OCI-LY7 (cell line): ENCODE measurements at regions not wholly inside any gene's neighbourhood (a gene's known extent, or its start where the extent isn't known, plus 50 kb on each side); places are given as distances from the start of the nearest gene placed in this dataset.

Experiments used
- BruUV-seq: library from RNA; stranded (reverse); fragments of 400-500 nt; replicated peaks from 2 replicates; lab custom pipeline; 2021; lab: Mats Ljungman, UMichigan
- CTCF ChIA-PET: fragments of 300-600 bp; sonication (Branson Sonifier 250); formaldehyde crosslinking; loops from one replicate; lab custom pipeline; 2022; ENCODE audit warnings: antibody characterized with exemption; ENCODE audit not compliant: unreplicated experiment; lab: Charles Lee
- POLR2A ChIA-PET: fragments of 300-600 bp; sonication (Branson Sonifier 250); formaldehyde crosslinking; loops from one replicate; lab custom pipeline; 2022; ENCODE audit warnings: antibody characterized with exemption; lab: Charles Lee
- DNase-seq: peaks from one replicate; pipeline ENCODE4 v3.0.0-alpha.2; 2015; ENCODE audit warnings: low spot score
- H2AFZ ChIP-seq: fragments of 200-600 bp; sonication (generic), shearing (Covaris generic); 2 replicates; pipeline ENCODE4 v1.6.1; 2014; ENCODE audit warnings: mild to moderate bottlenecking, antibody characterized with exemption, low read length, moderate library complexity
- H3K27ac ChIP-seq: fragments of 200-600 bp; sonication (generic); 2 replicates; pipeline ENCODE4 v1.5.1; 2014; ENCODE audit warnings: mixed run types, low read depth, mild to moderate bottlenecking, moderate library complexity, low read length, inconsistent platforms; ENCODE audit not compliant: poor library complexity, severe bottlenecking
- H3K36me3 ChIP-seq: fragments of 200-600 bp; sonication (generic); 2 replicates; pipeline ENCODE4 v1.6.1; 2014; ENCODE audit warnings: mild to moderate bottlenecking, antibody characterized with exemption, low read length, moderate library complexity, mixed read lengths; ENCODE audit not compliant: insufficient read depth
- H3K4me1 ChIP-seq: fragments of 200-600 bp; sonication (generic); 2 replicates; pipeline ENCODE4 v1.5.1; 2014; ENCODE audit warnings: mild to moderate bottlenecking, low read length; ENCODE audit not compliant: insufficient read depth, poor library complexity, severe bottlenecking
- H3K4me2 ChIP-seq: fragments of 200-600 bp; sonication (generic); 2 replicates; pipeline ENCODE4 v1.6.1; 2014; ENCODE audit warnings: mild to moderate bottlenecking, low read length
- H3K4me3 ChIP-seq: fragments of 200-600 bp; sonication (generic); 2 replicates; pipeline ENCODE4 v1.5.1; 2014; ENCODE audit warnings: mild to moderate bottlenecking, low read depth, low read length; ENCODE audit not compliant: poor library complexity, severe bottlenecking
- H3K79me2 ChIP-seq: fragments of 200-600 bp; sonication (generic); 2 replicates; pipeline ENCODE4 v1.6.1; 2016; ENCODE audit warnings: low read depth, mild to moderate bottlenecking, low read length, moderate library complexity, mixed read lengths; ENCODE audit not compliant: insufficient read depth
- H3K9me2 ChIP-seq: fragments of 200-600 bp; sonication (generic); 2 replicates; pipeline ENCODE4 v1.6.1; 2016; ENCODE audit warnings: mild to moderate bottlenecking, low read length, mixed read lengths; ENCODE audit not compliant: insufficient read depth
- H3K9me3 ChIP-seq: fragments of 200-600 bp; sonication (generic); 2 replicates; pipeline ENCODE4 v1.6.1; 2014; ENCODE audit warnings: mild to moderate bottlenecking, mixed run types, low read length, mixed read lengths
- H4K20me1 ChIP-seq: fragments of 200-600 bp; sonication (generic); 2 replicates; pipeline ENCODE4 v1.6.1; 2014; ENCODE audit warnings: mild to moderate bottlenecking, antibody characterized with exemption, low read length, moderate library complexity, mixed read lengths; ENCODE audit not compliant: insufficient read depth
- EZH2phosphoT487 ChIP-seq: fragments of 200-600 bp; sonication (generic); IDR thresholded peaks from 2 replicates; pipeline ENCODE4 v1.6.1; 2018; ENCODE audit warnings: low read depth, borderline replicate concordance, mild to moderate bottlenecking, mixed run types, antibody characterized with exemption, low read length, moderate library complexity, mixed read lengths
- intact Hi-C: fragments of 100-400 bp; cut with micrococcal nuclease; formaldehyde crosslinking; loops from one replicate; pipeline ENCODE4 v1.10.0; 2022; ENCODE audit not compliant: unreplicated experiment
- TF ChIP-seq, protein P1 (sequence below): fragments of 200-600 bp; sonication (generic); conservative IDR thresholded peaks from 2 replicates; pipeline ENCODE4 v1.5.1; 2014; ENCODE audit warnings: mild to moderate bottlenecking, antibody characterized with exemption, low read length, moderate library complexity, mixed read lengths

DNA sequence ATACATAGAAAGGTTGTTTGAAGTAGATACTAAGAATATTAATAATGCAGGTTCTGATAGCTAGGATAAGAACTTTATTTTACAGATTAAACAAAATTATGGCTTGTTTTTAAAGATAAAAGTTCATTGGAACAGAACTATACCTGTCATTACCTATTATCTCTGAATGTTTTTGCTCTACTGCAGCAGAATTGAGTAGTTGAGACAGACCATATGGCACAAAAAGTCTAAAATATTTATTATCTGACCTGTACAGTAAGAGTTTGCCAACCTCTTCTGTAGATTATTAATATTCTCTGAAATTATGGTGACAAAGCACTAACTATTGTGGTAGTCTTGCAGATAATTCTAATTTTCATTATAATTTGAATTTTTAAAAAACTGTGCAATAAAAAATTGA lies 829.1 kb upstream of the MGAT4C start:
- H3K9me2 ChIP-seq: no peaks in the 10 kb centered on the region
- no peak for TF ChIP-seq EZH2phosphoT487
- TF ChIP-seq, protein P1, sequence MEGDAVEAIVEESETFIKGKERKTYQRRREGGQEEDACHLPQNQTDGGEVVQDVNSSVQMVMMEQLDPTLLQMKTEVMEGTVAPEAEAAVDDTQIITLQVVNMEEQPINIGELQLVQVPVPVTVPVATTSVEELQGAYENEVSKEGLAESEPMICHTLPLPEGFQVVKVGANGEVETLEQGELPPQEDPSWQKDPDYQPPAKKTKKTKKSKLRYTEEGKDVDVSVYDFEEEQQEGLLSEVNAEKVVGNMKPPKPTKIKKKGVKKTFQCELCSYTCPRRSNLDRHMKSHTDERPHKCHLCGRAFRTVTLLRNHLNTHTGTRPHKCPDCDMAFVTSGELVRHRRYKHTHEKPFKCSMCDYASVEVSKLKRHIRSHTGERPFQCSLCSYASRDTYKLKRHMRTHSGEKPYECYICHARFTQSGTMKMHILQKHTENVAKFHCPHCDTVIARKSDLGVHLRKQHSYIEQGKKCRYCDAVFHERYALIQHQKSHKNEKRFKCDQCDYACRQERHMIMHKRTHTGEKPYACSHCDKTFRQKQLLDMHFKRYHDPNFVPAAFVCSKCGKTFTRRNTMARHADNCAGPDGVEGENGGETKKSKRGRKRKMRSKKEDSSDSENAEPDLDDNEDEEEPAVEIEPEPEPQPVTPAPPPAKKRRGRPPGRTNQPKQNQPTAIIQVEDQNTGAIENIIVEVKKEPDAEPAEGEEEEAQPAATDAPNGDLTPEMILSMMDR: no peak
- DNase-seq: no peak
- no peaks in the 10 kb centered on the region for H3K79me2 ChIP-seq
- H4K20me1 ChIP-seq: no peaks in the 10 kb centered on the region
- ChIA-PET CTCF (no interaction called here), POLR2A (no interaction called here)
- H3K4me1 ChIP-seq: no peaks in the 10 kb centered on the region
- H3K36me3 ChIP-seq: no peaks in the 10 kb centered on the region
- no peak overlapping the region for H3K4me3 ChIP-seq
- no peak overlapping the region for H3K4me2 ChIP-seq
- no TSS peak for BruUV-seq
- intact Hi-C loops: no loop called here
- no peak overlapping the region for H2AFZ ChIP-seq
- no peaks in the 10 kb centered on the region for H3K9me3 ChIP-seq
- no peak overlapping the region for H3K27ac ChIP-seq

DNA sequence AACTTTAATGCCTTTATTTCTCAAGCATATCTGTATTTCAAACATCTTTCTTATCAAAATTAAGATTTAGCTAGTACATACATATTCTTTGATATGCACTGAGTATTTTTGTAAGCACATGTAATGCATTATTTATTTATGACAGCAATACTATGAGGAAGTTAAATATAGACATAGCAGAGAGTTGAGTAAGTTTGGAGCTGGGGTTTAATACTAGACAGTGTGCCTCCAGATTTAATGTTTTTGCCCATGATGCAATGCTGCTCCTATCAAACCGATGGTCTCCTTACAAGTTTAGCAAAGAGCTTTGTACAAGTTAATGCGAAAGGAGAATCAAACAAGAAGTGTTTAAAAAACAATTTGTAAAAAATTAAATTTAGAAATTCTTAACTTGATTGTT lies 826.6 kb upstream of the MGAT4C start:
- H3K9me2 ChIP-seq: no peaks in the 10 kb centered on the region
- ChIA-PET CTCF (no interaction called here), POLR2A (no interaction called here)
- no peaks in the 10 kb centered on the region for H3K9me3 ChIP-seq
- BruUV-seq: no TSS peak
- no peak overlapping the region for H3K4me2 ChIP-seq
- H3K4me3 ChIP-seq: no peak overlapping the region
- no peak for TF ChIP-seq EZH2phosphoT487
- TF ChIP-seq, protein P1: no peak
- DNase-seq: no peak
- H2AFZ ChIP-seq: no peak overlapping the region
- H3K27ac ChIP-seq: no peak overlapping the region
- no peaks in the 10 kb centered on the region for H4K20me1 ChIP-seq
- no peaks in the 10 kb centered on the region for H3K79me2 ChIP-seq
- no peaks in the 10 kb centered on the region for H3K36me3 ChIP-seq
- intact Hi-C loops: no loop called here
- H3K4me1 ChIP-seq: no peaks in the 10 kb centered on the region

DNA sequence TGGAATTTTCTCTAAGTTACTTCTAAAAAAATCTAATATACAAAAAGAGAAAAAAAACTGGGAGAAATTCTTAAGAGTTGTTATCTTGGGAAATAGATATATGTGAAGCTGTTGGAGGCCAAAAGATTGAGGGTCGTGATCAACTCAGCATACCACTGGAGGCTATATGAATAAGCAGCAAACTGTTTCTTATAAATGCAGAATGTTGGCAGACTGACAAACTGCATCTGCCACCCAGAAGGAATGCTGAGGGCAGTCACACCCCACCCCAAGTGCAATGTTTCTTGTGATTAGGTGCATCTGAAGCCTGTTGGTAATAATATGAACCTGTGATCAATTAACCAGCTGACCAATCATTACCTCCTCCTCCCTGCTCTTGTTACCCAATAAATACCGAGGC lies 818.6 kb upstream of the MGAT4C start:
- H3K36me3 ChIP-seq: no peaks in the 10 kb centered on the region
- H4K20me1 ChIP-seq: no peaks in the 10 kb centered on the region
- no peaks in the 10 kb centered on the region for H3K9me2 ChIP-seq
- H3K27ac ChIP-seq: no peak overlapping the region
- TF ChIP-seq EZH2phosphoT487: no peak
- TF ChIP-seq, protein P1: no peak
- no peaks in the 10 kb centered on the region for H3K9me3 ChIP-seq
- CTCF ChIA-PET: no interaction called here
- H3K4me3 ChIP-seq: no peak overlapping the region
- no peak for DNase-seq
- POLR2A ChIA-PET: interaction anchor here (0.5 to 0.9 kb wide), 3 partner anchors 12 to 416 kb away, joined by 3 read pairs; no protein-coding TSS in a partner anchor
- no TSS peak for BruUV-seq
- H3K4me2 ChIP-seq: no peak overlapping the region
- no peak overlapping the region for H2AFZ ChIP-seq
- intact Hi-C loops: no loop called here
- no peaks in the 10 kb centered on the region for H3K4me1 ChIP-seq
- no peaks in the 10 kb centered on the region for H3K79me2 ChIP-seq
